ENCODE measurements at regions not wholly inside any gene's neighbourhood (a gene's known extent, or its start where the extent isn't known, plus 50 kb on each side); places are given as distances from the start of the nearest gene placed in this dataset.

DNA sequence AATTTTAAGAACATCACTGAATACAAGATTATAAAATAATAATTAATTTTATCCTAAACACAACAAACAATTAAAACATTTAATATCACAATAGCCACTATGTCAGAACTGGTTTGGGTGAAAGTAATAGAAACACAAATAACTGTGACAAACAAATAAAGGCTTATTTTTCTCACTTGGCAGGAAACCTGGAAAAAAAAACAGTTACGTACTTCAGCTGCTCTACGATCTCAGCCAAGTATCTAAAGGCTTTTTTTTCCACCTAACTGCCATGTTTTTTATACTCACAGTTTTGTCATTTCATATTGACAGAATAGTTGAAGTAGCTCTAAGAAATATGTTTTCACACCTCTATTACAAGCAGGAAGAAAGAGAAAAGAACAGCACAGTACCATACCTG lies 284.8 kb upstream of the INTU start:
- H3K27ac ChIP-seq, result no peak overlapping the region
- no peak for TF ChIP-seq ZFX (IDR thresholded peaks at IDR 0.05; ENCODE audit: borderline replicate concordance)
- TF ChIP-seq, protein P1, sequence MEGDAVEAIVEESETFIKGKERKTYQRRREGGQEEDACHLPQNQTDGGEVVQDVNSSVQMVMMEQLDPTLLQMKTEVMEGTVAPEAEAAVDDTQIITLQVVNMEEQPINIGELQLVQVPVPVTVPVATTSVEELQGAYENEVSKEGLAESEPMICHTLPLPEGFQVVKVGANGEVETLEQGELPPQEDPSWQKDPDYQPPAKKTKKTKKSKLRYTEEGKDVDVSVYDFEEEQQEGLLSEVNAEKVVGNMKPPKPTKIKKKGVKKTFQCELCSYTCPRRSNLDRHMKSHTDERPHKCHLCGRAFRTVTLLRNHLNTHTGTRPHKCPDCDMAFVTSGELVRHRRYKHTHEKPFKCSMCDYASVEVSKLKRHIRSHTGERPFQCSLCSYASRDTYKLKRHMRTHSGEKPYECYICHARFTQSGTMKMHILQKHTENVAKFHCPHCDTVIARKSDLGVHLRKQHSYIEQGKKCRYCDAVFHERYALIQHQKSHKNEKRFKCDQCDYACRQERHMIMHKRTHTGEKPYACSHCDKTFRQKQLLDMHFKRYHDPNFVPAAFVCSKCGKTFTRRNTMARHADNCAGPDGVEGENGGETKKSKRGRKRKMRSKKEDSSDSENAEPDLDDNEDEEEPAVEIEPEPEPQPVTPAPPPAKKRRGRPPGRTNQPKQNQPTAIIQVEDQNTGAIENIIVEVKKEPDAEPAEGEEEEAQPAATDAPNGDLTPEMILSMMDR (IDR thresholded peaks at IDR 0.05), result no peak

GRCh38 chr4:127352220-127353113 lies 280.3 kb upstream of the INTU start:
- H3K27ac ChIP-seq, result no peak overlapping the region
- TF ChIP-seq ZFX (IDR thresholded peaks at IDR 0.05; ENCODE audit: borderline replicate concordance), result no peak
- TF ChIP-seq, protein P1 (IDR thresholded peaks at IDR 0.05), result 0 out of 2 replicates have a peak, but pooled peaks have one; percentile 13

- no peak overlapping the region for H3K27ac ChIP-seq
- TF ChIP-seq, protein P1 (IDR thresholded peaks at IDR 0.05), result no peak
- TF ChIP-seq ZFX (IDR thresholded peaks at IDR 0.05; ENCODE audit: borderline replicate concordance), result no peak
Measured at GRCh38 chr4:127355743-127356142, 277.0 kb upstream of the INTU start.

GRCh38 chr4:127357765-127358164 lies 275.0 kb upstream of the INTU start:
- no peak overlapping the region for H3K27ac ChIP-seq
- TF ChIP-seq, protein P1 (IDR thresholded peaks at IDR 0.05), result no peak
- no peak for TF ChIP-seq ZFX (IDR thresholded peaks at IDR 0.05; ENCODE audit: borderline replicate concordance)

DNA sequence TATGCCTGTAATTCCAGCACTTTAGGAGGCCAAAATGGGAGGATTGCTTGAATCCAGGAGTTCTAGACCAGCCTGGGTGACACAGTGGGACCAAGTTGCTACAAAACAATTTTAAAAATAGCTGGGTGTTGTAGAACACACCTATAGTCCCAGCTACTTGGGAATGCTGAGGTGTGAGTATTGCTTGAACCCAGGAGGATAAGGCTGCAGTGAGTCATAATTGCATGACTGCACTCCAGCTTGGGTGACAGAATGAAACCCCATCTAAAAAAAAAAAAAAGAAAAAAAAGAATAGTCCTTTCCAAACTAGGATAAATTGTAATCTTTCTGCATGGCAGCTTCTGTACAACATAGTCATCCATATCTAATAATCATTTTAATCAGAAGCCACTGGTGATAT lies 270.1 kb upstream of the INTU start:
- TF ChIP-seq ZFX (IDR thresholded peaks at IDR 0.05; ENCODE audit: borderline replicate concordance), result no peak
- TF ChIP-seq, protein P1 (IDR thresholded peaks at IDR 0.05), result no peak
- H3K27ac ChIP-seq, result no peak overlapping the region

DNA sequence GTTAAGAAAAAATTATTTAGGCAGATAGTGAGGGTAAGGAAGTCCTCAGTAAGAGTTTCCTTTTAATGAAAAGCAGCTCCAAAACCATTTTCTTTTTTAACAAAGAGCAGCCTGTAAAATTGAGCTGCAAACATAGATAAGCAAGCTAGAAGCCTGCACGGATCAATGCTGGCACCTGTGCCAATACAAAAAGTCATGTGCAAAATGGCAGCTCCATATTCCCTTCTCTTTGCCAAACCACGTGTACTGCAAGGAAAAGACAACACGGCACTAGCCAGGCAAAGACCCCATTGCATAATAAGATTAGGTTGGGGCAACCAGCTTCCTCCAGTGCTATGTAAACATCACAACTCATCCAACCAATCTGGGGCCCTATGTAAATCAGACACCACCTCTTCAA lies 268.4 kb upstream of the INTU start:
- H3K27ac ChIP-seq, result no peak overlapping the region
- TF ChIP-seq ZFX (IDR thresholded peaks at IDR 0.05; ENCODE audit: borderline replicate concordance), result no peak
- TF ChIP-seq, protein P1 (IDR thresholded peaks at IDR 0.05), result no peak

- TF ChIP-seq ZFX (IDR thresholded peaks at IDR 0.05; ENCODE audit: borderline replicate concordance), result no peak
- TF ChIP-seq, protein P1 (IDR thresholded peaks at IDR 0.05), result no peak
Measured at GRCh38 chr4:127364911-127365310, 267.8 kb upstream of the INTU start.

More at GRCh38 chr4:127364911-127365310, 267.8 kb upstream of the INTU start:
- no peak overlapping the region for H3K27ac ChIP-seq

All from 22Rv1 (cell line).